NCI-H2029 (cell line): ENCODE measurements at regions not wholly inside any gene's neighbourhood (a gene's known extent, or its start where the extent isn't known, plus 50 kb on each side); places are given as distances from the start of the nearest gene placed in this dataset.
"Not testable (repeated sequence)": the region's sequence is repeated elsewhere in the genome, so short reads cannot be mapped to it uniquely, and the experiment has no call there.

Experiments
- DNase-seq: peaks from one replicate; lab custom pipeline; 2025; lab: John Stamatoyannopoulos, UW

DNA sequence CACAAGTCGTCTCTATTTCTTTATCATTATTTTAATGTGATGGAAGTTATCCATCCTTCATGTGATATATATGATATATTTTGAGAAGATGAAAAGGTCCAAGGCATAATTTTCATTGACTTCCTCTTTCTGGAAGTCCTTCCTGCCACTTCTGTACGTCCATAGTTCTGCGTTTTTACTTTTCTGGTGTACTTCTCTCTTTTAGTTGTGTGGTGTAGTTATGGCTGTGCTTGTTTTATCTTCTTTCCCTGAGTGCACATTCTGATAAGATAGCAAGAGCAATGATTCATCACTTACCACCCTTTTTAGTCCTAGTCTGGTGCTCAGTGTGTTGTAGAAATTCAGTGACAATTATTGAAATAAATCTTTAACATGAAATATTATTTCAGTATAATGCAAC, 231.3 kb upstream of the FERD3L start:
- no peak for DNase-seq

DNA sequence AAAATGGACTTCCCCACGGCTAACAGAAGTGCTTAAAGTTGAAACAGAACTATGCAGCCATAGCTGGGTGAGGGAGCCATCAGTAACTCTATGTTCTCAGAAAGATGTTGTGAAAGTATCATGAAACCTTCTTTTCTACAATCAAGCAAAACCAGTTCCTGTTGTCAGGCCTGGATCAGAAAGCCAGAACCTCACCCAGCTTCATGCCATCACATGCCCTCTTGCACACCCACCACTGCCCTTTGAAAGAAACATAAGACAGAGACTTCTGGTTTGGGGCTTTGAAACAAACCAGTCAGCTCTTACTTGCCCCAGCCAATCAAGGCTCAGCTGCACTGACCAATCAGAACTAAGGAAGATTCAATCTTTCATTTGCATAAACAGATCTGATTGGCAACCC, 230.8 kb upstream of the FERD3L start:
- DNase-seq = no peak

DNA sequence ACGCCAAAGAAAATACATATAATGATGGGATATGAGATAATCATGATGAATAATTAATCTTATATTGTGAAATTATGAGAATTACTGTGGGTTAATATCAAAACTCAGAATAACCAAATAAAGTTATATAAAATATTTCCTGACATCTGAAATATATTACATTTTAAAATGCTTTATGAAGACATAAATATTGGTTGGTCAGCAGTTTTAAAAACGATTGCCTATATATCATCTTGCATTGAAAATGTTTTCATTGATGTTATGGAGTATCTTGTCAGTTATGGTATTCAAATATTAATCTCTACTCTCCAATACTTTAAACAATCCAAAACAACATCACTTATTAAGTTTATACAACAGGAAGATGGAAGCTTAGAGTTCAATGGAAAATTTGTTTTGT, 228.1 kb upstream of the FERD3L start:
- DNase-seq = no peak

DNA sequence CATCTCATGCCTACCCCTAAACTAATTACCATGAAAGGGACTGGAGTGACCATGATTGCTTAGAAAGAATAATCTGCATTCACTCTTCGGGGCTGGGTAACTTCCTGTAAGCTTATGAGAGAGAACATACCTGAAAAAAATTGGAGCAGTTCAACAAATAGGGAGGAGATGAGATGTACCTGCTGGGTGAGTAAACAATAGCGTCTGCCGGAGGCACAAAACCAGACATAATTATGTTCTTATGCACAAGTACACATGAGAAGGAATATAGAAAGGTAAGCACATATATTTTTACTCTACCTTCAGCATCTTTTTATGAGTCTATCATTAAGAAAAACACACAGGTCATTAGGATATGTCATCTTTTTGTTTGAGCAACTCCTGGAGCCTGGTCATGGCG, 224.6 kb upstream of the FERD3L start:
- DNase-seq = no peak

DNA sequence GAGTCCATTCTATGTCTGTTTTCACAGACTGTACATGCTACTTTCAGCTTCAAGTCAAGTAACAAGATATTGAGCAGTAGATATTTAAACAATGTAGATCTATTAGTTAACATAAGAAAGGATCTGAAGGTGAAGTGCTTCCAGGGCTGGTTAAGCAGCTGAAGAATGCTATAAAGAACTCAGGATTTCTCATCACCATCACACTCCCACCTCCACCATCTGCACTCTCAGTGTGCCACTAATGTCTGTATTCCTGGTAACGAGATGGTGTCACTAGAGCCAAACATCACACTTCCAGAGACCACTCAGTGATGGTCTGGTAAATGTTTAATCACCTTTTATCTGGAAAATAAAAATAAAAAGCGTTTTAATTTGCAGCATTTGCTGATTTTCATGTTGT, 224.0 kb upstream of the FERD3L start:
- DNase-seq = no peak

DNA sequence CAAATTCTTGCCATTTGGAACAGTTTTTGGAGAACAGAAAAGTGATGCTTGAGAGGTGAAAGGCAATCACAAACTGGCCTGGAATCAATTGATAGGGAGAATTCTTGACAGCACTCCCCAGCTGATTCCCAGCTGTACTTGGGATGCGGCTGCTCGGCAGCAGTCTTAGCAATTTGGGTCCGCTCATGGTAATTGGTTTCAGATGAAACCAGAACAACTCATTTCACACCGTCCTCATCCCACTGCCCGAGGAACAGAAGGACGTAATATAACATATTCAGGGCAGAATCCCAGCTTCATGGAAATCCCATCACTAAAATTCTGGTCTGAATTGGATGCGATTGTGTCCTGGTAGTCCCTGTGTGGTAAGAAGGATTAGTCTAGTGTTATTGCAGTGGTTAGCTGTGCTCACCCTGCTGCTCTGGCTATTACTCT, 223.3 kb upstream of the FERD3L start:
- DNase-seq = no peak

DNA sequence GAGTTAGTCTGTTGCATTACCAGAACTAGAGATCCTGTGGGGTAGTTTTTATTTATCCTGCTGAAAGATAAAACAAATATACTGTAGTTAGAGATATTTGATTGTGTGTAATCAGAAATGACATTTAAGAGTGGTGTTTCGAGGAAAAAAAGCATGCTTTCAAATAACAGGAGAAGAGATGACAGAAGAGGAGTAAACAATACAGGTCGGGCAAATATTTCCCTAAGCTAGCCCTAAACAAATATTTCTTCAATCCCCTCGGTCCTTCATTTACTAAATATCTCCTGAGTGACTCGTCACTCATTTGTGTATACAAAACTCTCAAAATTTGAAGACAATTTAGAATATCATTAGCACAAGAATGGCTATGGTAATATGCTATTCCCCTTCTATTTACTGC, 219.7 kb upstream of the FERD3L start:
- DNase-seq = no peak

DNA sequence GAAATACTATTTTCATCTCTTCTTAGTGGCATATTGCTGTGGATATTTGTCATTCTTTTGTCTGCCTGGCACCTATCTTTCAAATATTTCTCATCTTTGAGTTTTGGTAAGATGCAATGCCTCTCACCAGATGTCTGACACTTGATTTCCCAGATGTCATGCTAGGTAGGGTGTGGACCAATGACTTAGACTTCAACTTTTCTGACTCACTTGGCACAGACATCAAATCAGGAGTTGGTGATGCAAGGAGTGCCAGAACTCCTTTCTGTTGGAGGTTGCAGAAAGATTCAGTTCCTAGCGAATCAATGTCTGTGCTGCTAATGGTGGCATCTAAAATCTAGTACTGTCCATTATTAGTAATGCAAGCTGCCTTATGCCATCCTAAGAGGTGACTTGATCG, 216.9 kb upstream of the FERD3L start:
- no peak for DNase-seq

DNA sequence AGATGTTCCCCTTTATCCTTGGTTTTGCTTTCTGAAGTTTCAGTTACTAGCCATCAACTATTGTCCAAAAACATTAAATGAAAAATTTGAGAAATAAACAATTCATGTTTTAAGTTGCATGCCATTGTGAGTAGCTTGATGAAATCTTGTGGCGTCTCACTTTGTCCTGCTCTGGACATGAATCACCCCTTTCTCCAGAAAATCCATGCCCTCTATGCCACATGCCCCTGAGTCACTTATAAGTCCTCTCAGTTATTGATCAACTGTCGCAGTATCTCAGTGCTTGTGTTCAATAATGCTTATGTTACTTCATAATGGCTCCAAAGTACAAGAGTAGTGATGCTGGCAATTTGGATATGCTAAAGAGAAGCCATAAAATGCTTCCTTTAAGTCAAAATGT, 208.0 kb upstream of the FERD3L start:
- DNase-seq = no peak

DNA sequence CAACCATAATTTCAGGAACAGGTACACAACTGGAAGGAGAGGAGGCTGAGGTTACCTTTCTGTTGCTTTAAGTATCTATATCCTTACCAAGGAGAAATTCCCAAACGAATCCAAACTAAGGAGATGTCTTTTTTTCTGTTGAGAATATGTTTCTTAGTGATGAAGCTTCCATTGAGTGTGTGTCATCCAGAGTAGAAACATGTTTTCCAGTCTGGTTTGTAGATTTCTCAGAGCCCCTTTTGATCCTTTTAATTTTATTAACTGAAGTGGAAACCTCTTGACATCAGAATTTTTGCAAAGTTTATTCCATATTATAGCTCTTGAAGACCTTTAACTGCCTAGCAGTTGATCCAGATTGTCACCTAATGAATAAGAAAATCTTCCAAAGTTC, 207.1 kb upstream of the FERD3L start:
- DNase-seq = no peak

DNA sequence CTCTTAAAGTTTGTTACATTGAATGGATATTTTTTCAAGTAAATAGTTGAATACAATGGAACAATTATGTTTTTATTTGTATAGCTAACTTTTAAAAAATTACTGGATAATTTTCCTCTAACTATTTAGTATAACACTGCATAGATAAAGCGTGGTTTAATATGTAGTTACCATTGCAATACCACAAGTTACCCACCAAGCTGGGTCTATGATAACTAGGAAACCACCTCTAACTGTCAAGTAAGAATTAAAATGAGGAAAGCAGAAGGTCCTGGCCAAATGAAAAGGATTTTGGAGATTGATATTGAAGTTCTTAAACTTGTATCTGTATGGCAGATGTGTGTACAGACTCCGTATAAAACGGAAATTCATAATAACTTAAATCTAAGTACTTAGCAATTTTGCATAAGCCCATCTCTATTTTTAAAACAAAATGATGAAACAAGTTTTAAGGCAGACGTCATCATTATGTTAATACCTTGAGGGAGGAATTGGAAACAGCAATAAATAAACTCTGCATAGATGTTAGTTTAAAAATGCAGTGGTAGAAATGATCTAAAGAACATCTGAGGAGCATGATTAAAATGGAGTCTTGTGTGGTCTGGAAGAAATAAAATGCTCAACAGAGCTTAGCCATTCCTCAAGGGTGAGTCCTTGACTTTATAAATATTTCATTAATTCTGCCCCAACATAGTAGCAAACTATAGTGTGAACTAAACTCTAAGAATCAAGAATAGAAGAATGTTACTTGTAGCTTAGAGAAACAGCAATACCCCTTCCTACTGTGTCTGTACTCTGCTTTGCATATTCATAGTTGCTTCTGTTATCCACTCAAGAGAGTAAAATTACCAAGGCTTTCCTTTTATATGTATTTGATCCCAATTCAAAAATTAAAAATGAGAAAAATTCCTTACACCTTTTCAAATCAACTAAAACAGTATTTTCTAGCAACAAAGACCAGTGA, 206.4 kb upstream of the FERD3L start:
- DNase-seq = no peak

DNA sequence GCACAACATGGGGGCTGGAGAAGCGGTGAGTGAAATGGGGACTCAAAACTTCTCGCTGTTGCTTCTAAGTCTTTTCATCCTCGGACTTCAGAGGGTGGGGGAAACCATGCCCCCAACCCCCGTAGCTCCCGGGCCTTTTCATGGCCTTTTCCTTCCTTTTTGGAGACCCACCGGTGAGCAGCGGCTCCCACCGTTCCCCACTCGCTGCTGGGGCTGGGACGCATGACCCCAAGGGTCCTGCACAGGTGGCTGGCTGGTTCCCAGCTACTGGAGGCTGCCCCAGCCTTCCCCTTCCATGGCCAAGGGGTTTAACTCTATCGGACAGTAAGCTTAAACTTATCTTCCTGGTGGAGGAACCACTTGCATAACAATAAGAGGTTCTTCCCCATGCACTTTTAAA, 194.3 kb upstream of the FERD3L start:
- no peak for DNase-seq

DNA sequence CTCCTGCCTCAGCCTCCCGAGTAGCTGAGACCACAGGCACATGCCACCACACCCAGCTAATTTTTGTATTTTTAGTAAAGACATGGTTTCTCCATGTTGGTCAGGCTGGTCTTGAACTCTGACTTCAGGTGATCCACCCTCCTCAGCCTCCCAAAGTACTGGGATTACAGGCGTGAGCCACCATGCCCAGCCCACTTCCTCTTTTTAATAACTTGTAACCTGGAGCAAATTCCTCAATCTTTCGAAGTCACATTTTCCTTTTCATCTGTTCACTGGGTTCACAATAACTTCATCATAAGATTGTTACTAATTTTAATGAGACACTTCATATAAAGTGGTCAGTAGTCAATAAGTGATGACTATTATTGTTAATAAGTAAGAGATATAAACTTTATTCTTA, 193.3 kb upstream of the FERD3L start:
- DNase-seq = not testable (repeated sequence)

DNA sequence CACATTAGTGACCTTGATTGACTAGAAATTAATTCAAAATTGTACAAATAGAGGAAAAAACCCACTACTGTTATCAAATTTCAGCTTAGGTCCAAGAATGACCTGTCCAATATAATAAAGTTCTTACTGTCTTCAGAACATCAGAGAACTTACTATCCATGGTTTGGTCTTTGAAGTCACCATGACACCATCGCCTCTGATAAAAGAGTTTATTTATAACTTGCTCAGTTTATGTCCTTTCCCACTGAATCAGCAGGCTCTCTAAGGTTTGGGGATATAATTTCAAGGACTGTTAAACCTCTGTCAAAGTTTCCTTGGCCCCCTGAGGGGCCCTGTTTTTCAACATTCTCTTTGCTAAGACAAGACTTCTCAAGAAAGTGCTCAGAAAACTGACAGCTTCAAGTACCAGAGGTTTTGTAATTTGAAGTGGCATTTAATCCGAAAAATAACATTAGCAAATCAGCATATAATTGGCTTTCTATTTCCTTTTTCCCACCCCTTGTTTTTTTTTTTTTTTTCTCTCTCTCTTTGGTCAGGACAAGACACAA, 191.7 kb upstream of the FERD3L start:
- no peak for DNase-seq

DNA sequence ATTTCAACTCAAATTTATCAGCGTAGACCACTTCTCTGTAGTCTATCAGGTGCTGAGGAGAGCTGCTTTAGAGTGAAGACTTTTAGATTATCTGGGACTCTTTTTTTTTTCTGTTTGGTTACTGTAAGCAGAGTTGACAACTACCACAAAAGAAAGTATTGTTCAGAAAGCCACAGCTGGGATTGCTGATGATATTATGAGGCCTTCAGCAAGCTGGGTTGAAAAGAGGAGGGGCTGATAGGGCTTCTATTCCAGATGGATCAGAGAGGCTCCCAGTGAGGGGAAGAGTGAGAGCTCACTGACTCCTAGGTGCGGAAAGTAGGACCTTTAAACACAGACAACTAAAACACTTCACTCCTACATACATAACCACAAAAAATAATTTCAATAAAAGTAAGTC, 188.5 kb upstream of the FERD3L start:
- DNase-seq = no peak

DNA sequence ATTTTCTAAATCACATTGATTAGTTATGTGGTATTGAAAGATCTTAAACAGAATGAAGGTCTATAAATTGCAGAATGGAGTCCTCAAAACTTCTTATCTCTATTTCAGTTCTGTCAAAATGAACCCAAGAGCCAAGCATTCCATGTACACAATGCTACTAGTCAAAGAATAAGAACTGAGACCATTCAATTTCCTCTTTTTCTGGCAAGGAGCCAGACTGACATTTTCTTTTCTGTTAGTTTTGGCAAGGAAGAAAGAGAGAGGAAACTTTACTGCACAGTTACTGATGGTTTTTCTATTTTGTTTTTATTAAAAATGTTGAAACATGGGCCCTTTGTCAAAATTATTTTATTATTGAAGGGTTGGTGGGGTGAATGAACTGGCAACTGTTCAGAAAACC, 181.8 kb upstream of the FERD3L start:
- no peak for DNase-seq

DNA sequence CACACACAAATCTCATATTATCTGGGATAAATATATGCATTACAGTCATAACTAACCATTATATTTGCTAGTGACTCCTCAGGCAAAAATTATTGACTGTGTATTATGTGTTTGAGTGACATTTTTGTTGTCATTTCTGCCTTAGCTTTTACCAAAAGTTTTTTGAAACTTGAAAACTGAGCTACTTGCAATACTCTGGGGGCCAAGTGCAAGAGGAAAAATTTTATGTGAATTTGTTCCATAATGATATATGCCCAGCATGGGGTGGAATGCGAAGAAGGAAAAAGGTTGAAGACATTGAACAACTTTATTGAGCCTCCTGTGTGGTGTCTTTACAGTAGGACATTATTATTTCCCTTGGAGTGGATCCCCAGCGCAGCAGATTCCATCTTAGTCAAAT, 176.8 kb upstream of the FERD3L start:
- no peak for DNase-seq

DNA sequence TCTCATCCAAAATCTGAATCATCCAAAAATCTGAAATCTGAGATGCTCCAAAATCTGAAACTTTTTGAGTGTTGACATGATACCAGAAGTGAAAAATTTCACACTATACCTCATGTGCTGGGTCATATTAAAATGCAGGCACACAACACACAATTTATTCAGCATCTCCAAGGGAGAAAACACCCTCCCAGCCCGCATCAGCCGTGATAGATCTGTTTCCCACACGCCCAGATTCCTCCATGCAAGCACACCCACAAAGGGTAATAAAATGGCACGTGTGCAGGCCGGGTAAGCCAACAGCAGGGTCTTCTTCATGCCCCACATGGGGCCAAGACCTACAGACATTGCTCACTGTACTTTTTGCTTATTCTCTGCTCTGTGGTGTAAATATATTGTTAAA, 173.1 kb upstream of the FERD3L start:
- DNase-seq = no peak

DNA sequence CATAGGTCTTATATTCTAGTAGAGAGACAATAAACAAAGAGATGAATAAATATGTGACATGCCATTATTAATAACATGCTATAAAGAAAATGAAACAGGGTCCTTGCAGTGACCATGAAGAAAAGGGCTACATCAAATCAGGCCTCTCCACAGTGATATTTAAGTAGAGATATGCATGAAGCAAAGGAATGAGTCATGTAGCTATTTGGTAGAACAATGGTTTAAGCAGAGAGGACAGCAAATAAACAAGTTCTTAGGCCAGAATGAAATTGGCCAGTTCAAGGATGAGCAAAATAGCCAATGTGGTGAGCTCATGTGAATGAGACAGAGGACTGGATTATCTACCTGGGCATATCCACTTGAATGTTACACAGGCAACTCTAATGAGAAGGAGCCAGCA, 172.2 kb upstream of the FERD3L start:
- no peak for DNase-seq

DNA sequence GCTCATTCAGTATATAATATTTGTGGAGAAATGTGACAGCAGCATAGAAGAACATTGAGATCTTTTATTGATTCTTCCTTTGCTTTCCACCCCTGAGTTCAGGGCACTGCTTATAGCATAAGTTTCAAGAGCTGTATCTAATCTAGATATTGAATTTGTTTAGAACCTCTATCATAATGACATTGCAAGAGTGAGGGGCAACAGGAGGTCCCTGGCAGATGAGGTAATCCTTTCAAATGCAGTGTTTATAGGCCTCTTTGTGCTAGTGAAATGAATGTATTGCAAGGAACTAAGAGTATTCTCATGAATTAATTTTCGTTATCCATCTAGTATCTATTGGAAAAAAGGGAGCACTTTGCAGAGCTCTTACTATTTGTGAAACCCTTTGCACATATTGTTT, 167.2 kb upstream of the FERD3L start:
- no peak for DNase-seq

DNA sequence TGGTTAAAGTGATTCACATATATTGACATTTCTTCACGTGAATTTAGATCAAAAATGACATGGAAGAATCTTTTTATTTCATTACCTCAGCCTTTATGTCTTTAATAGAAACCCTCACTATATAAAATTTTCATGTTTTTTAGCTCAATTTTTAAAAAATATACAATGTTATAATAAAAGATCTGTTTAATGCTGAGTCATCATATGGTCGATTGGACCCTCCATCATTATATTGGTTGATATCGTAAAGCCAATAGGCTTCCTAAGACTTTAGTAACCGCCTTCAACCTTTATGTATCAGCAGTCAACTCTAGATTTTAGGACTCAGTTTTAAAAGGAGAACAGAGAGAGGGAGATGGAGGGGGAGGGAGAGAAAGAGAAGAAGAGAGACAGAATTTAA, 162.3 kb upstream of the FERD3L start:
- DNase-seq = no peak

DNA sequence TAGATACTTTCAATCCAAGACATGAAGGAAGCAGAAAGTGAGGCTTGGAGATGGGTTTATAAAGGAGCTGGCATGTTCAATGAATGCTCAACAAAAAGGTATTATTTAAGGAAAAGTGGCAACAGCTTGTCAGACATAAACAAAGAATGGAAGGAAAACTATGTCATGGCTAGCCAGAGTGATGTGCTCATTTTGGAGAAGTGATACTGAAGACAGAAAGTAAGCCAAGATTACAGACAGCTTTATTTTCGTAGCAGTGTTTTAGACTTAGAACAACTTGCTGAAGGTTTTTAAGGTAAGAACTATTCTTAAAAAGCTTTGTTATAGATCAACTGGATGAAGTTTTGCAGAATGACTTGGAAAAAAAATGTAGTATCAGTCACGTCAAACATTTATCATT, 160.5 kb upstream of the FERD3L start:
- no peak for DNase-seq

DNA sequence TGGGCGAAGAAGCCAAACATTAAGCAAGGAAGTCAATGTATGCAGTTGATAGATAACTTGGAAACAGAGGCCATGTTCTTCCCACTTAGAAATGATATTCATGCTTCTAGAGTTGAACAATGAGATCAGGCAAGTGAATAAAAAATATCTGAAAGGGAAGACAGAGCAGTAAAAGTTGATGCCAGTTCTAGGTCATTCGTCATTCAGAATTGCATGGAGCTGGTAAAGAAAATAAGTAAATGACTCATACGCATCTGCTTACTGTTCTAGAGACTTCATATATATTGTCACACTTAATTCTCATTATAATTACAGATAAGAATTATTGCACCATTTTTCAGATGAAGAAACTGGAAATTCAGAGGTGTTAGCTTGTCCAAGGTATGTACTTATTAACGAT, 158.9 kb upstream of the FERD3L start:
- DNase-seq = no peak

DNA sequence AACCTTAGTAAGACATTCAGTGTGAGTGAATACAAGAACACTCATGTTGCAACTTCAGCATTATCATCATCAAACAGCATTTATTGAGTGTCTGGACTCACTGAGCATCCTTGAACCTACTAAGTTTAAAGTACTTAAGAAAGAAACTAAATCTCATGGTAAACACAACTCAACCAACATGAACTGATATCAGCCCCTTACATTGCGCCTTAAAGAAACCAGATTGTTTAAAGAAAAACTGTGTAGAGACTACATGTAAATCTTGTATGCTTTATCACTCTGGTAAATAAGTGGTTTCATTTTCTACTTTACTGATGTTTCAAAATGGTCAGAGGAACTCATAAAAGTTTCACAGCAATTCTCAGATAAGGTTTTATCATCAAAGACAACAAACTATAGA, 157.5 kb upstream of the FERD3L start:
- no peak for DNase-seq
